Cardiac muscle cell (in vitro differentiated cells and primary cell): ENCODE measurements at regions not wholly inside any gene's neighbourhood (a gene's known extent, or its start where the extent isn't known, plus 50 kb on each side); places are given as distances from the start of the nearest gene placed in this dataset.

Experiments
- DNase-seq, 2 donors: peaks; one replicate each; pipeline versions ENCODE4 v3.0.0 to v3.0.0-alpha.2; 2010 to 2017; ENCODE audit warnings: low read depth in 1 of 2, low spot score in 1 of 2
- H3K27ac ChIP-seq: fragments of 200-600 bp; sonication (generic); 2 replicates; pipeline ENCODE4 v1.5.1; 2016
- H3K27me3 ChIP-seq: fragments of 200-600 bp; sonication (generic); 2 replicates; pipeline ENCODE4 v1.6.0; 2016; ENCODE audit warnings: control low read depth
- H3K36me3 ChIP-seq: fragments of 200-600 bp; sonication (generic); 2 replicates; pipeline ENCODE4 v1.5.1; 2016; ENCODE audit warnings: control low read depth
- H3K4me1 ChIP-seq: fragments of 200-600 bp; sonication (generic); 2 replicates; pipeline ENCODE4 v1.8.1; 2017; ENCODE audit warnings: low read depth, mild to moderate bottlenecking, mixed run types
- H3K4me3 ChIP-seq: fragments of 200-600 bp; sonication (generic); 2 replicates; pipeline ENCODE4 v1.5.1; 2016; ENCODE audit warnings: mild to moderate bottlenecking
- H3K9me3 ChIP-seq: fragments of 200-600 bp; sonication (generic); 2 replicates; pipeline ENCODE4 v1.5.1; 2017; ENCODE audit warnings: low read depth, mild to moderate bottlenecking, control low read depth
- TF ChIP-seq, protein P1 (sequence below): IDR thresholded peaks from 2 replicates; pipeline ENCODE4 v1.5.1; 2012; ENCODE audit warnings: low read depth, mild to moderate bottlenecking, low read length

DNA sequence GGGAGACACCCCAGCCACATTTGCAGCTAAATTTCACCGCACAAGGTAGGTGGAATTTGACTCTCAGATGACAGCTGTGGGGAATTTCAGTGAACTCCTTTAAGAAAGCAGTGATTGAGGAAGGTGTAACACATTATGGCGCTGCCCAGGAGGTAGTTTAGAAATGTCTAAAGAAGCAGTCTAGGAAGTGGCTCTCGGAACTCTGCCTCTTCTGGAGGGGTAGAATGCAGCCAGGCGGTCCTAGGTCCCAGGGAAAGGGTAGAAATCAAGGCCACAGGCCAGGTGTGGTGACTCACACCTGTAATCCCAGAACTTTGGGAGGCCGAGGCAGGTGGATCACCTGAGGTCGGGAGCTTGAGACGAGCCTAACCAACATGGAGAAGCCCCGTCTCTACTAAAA, 179.0 kb upstream of the HAAO start:
- no peak overlapping the region for H3K27ac ChIP-seq
- TF ChIP-seq, protein P1, sequence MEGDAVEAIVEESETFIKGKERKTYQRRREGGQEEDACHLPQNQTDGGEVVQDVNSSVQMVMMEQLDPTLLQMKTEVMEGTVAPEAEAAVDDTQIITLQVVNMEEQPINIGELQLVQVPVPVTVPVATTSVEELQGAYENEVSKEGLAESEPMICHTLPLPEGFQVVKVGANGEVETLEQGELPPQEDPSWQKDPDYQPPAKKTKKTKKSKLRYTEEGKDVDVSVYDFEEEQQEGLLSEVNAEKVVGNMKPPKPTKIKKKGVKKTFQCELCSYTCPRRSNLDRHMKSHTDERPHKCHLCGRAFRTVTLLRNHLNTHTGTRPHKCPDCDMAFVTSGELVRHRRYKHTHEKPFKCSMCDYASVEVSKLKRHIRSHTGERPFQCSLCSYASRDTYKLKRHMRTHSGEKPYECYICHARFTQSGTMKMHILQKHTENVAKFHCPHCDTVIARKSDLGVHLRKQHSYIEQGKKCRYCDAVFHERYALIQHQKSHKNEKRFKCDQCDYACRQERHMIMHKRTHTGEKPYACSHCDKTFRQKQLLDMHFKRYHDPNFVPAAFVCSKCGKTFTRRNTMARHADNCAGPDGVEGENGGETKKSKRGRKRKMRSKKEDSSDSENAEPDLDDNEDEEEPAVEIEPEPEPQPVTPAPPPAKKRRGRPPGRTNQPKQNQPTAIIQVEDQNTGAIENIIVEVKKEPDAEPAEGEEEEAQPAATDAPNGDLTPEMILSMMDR = no peak
- H3K4me1 ChIP-seq = peaks cover 4% of the 10 kb centered on the region

DNA sequence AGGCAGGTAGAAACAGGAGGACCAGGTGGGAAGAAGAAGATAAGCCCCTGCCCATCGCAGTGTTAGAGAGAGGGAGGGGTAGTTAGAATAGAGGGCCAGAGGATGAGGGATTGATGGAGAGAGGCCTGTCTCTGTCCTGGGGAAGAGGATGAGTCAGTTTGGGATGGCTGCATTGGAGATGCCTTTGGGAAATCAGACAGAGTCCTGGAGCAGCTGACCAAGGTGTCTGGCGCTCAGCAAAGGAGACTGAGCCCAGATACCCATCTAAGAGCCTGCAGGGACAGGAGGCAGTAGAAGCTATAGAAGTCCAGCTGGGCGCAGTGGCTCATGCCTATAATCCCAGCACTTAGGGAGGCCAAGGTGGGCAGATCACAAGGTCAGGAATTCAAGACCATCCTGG, 177.8 kb upstream of the HAAO start:
- Histone ChIP-seq H3K27ac (no peak overlapping the region), H3K27me3 (no peaks in the 10 kb centered on the region), H3K36me3 (no peaks in the 10 kb centered on the region), H3K9me3 (no peaks in the 10 kb centered on the region), H3K4me3 (no peak overlapping the region), H3K4me1 (peaks cover 4% of the 10 kb centered on the region)
- TF ChIP-seq, protein P1 = no peak
- no peak for DNase-seq

More for the DNA sequence above, 179.0 kb upstream of the HAAO start:
- H3K36me3 ChIP-seq = no peaks in the 10 kb centered on the region
- no peaks in the 10 kb centered on the region for H3K9me3 ChIP-seq
- no peaks in the 10 kb centered on the region for H3K27me3 ChIP-seq
- DNase-seq = no peak
- no peak overlapping the region for H3K4me3 ChIP-seq

DNA sequence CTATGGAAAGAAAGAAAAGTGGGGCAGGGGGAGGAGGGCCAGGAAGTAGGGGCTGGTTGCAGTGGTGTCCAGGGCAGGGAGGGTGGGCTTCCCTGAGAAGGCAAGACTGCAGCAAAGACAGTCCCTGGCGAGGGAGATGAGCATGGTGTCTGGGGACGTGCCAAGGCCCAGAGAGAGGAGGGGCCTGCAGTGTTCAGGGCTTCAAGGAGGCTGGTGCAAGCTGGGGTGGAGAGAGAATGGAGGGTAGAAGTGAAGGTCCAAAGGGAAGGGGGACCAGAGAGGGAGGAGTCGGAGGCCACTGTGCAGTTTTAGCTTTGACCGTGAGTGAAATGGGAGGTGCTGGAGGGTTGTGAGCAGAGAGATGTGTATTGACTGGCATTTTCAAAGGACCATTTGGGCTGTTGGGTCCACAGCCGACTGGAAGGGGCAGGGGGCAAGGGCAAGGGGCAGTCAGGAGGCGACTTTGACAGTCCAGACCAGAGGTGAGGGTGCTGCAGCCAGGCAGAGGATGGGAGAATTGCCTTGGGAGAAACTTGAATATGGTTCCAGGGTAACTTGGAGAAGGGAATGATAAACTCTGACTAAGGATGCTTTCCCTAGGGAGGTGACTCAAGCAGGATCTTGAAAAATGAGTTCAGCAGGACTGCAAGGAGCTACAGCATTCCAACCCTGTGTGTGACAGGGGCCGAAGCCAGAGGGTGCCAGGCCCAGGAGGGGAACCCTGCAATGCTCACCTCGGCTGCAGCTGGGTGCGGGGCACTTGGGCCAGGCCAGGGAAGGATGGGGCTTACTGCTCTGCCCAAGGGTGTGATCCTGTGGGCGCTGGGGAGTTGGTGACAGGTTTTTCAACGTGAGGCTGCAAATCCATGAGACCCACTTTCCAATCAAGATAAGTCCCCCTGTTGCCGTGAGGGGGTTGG, 177.1 kb upstream of the HAAO start:
- DNase-seq = peak in 1 of 2 donors; percentile 70
- Histone ChIP-seq H3K27me3 (no peaks in the 10 kb centered on the region), H3K9me3 (no peaks in the 10 kb centered on the region), H3K27ac (no peak overlapping the region), H3K4me1 (peaks cover 4% of the 10 kb centered on the region), H3K36me3 (no peaks in the 10 kb centered on the region), H3K4me3 (no peak overlapping the region)
- TF ChIP-seq, protein P1 = no peak

DNA sequence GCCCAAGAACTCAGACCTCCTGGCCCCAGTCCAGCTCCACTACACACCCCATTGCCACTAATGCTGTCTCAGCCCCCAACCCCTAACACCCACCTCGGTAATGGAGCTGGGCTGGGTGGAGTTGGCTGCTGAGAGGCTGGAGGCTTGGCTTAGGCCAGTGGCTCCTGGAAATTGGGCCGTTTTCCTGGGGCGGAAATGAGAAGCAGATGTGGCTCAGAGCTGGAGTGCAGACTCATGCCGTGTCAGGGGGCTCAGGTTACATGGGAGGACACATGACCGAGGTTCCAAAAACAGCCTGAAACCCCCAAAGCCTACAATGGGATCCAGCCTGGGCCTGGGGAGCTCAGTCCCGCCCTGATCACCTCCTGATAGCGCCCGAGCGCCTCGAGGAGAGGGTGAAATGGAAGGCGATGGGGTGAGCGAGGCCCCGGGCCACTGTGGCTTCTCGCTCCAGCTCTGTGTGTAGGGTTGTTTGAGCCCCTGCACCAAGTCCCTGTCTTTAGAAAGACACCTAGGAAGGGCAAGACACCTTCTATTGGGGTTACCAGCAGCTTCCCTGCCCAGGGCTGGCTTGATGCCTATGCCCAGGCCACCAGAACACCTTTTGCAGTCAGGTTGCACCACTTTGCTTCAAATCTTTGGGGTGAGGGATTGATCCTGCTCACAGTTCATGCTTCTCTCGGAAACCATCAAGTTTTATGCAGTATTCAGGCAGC, 175.7 kb upstream of the HAAO start:
- peak in 1 of 2 donors; percentile 88 for DNase-seq
- Histone ChIP-seq H3K4me1 (no peaks in the 10 kb centered on the region), H3K27ac (no peak overlapping the region), H3K27me3 (no peaks in the 10 kb centered on the region), H3K4me3 (no peak overlapping the region), H3K36me3 (no peaks in the 10 kb centered on the region), H3K9me3 (no peaks in the 10 kb centered on the region)
- TF ChIP-seq, protein P1 = no peak

DNA sequence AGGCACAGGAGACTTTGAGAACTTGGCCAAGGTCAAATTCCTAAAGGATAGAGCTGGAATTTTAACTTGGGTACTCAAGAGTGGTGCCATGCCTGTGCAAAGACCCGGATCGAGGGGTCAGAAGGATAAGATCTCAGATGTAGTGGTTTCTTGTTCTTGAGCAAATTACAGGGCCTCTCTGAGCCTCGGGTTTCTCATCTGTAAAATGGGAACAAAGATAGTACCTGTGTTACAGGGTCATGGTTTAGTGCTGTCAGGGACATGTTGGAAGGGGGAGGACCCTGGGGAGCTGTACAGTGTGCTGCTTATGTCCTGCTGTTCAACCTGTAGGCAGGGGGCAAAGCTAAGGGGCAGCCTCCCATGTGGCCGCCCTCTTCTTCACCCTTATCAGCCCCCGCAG, 173.5 kb upstream of the HAAO start:
- TF ChIP-seq, protein P1 = no peak
- no peak for DNase-seq
- H3K4me3 ChIP-seq = no peak overlapping the region

More for the DNA sequence above, 173.5 kb upstream of the HAAO start:
- Histone ChIP-seq H3K27me3 (no peaks in the 10 kb centered on the region), H3K4me1 (no peaks in the 10 kb centered on the region), H3K36me3 (no peaks in the 10 kb centered on the region), H3K27ac (no peak overlapping the region), H3K9me3 (no peaks in the 10 kb centered on the region)
